GM19023 (cell line): ENCODE measurements at regions not wholly inside any gene's neighbourhood (a gene's known extent, or its start where the extent isn't known, plus 50 kb on each side); places are given as distances from the start of the nearest gene placed in this dataset.

Experiments used
- ATAC-seq: cut with Tn5 transposase; IDR thresholded peaks from one replicate; pipeline ENCODE4 v1.9.1; 2021; ENCODE audit warnings: mild to moderate bottlenecking, moderate library complexity; ENCODE audit not compliant: unreplicated experiment

DNA sequence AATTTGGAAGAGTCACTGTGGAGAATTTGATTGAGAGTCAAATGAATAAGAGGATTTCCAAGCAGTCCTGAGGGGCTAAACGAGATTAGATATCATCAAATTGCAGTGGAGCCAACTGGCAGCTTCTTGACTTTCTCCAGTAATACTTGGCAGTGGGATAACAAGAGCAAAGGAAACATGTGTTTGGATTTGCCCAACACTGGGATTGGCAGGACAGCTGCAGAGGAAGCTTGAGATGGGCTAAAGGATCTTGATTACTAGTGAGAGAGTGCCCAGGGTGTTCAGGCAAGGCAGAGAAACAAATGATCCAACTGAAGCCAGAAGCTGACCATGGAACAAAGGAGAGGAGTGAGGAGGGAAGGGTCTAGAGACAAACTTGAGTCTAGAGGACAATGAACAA, 356.0 kb upstream of the ISL1 start:
- no peak for ATAC-seq

DNA sequence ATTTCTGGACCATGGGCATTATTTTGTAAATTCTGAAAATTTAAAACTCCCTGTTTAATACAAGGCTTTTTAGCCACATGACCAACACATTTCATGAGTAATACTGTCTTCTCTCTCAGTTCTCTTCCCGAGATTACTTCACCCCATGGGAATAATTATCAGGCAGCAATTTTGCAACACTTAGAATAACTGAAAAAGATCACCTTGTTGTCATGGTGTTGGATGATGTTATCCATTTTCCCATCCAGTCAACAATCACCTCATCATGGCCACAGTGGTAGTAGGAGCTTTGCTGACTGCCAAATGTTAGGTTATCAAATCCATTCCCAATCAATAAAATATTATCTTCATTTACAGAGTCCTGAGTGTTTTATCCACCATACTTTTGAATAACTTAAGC, 354.9 kb upstream of the ISL1 start:
- no peak for ATAC-seq

DNA sequence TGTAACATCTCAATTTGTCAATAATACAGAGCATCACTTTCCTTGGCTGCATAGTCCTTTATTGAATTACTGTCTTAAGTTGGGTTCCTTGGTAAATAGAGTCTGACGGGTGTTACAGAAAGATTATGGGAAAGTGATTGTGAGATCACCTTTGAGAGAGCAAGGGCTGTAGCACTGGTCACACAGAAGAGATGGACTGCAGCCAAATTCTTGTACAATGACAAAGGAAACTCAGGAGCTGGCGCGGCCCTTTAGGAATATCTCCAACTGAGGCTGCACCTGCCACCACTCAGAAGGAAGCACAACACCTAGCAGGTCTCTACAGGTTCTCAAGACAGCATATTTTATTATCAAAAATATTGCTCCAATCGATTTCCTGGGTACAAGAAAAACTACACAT, 350.0 kb upstream of the ISL1 start:
- no peak for ATAC-seq

DNA sequence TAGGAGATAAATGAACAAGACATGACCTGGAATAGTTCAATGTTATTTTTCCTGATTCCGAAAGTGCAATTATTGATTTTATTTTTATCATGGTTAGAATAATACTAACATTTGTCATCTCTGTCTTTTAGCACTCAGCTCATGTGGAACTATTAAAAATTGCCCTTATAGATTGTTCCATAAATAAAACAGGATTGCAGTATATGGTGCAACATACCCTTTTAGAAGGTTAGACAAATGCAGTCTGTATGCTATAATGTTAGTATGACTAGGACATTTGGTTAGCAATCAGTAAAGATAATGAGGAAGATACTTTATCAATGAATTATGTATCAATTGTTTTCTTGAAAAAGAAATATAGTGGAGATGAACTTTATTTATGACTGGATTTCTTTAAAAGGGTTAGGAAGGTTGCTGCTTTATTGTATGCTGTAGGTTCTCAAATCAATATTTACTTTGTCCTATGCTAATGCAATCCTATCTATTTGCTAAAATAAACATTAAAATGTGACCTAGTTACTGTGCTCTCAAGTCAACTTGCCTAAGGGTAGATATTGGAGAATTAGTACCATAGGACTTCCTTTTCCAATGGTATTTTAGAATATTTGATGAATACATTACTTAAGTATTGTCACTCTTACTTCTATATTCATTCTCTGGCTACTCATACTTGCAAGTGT, 348.9 kb upstream of the ISL1 start:
- ATAC-seq: no peak

DNA sequence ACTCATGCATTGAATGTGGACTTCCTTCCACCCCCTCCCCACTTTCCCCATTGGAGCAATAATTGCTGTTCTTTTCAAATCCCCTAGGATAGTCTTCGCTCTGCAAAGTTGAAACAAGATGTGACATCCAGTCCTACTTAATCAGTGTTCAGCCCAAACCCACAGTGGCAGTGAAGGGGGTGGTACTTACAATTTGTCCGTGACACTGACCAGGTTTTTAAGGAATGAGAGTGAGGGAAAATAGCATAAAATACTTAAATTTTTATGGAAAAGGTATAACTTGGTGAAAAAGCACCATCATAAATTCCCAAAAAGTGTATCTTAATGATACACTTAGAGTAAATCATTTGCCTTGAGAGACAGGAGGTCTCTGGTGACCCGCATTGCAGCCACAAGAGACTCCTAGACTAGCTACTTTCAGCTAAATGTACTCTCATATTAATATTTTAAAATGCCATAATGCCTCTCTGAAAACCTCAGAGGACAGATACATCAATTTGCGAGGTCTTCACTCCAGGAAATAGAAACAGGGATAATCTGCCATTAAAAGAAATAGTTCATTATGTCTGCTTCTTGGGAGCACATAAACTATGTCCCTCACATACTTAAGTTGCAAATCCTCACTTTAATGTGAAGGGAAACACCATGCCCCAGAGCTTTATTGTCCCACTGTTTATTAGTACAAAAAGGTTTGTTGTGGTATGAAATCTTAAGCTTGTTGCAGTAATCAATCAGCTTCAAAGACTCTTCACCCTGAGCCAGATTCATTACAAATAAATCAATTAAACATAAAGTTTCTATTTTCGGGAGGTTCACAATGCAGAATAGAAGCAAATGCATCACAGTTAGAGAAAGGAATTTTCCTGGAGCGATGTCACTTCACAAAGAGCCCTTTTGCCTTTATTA, 343.6 kb upstream of the ISL1 start:
- ATAC-seq: no peak

DNA sequence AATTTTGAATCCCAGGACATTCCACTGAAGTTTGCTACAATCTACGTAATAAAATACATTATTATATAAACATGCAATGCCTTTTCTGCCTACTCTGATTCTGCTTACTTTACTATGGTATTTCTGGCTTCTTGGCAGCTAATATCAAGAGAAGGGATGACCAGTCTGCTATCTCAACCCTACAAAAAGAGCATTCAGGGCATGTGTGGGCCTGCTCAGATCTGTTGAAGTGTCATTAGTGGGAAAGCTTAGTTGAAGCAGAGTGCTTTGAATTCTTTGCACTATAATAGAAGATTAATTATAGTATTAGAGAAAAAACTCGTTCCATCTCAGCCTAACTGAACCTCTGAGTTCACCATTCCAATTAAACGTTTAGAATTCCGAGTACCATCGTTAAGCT, 339.5 kb upstream of the ISL1 start:
- no peak for ATAC-seq

DNA sequence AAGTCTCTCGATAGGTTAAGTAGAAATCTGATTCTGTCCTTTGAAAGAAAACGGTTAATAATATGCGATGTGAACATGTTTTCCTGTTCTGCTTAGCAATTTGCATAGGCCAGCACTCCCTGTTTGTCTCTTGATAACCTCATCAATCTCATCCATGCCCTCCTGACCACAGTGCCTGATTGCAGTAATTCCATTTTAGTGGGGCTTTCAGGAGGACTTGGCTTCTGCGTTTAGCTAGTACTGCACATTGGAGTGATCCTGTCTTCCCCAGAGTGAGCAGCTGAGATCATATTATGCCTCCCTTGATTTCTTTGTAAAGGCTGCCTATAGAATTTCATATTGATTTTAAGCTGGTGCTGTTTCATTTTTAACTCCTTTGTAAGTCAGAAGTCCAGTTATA, 335.9 kb upstream of the ISL1 start:
- ATAC-seq: no peak

DNA sequence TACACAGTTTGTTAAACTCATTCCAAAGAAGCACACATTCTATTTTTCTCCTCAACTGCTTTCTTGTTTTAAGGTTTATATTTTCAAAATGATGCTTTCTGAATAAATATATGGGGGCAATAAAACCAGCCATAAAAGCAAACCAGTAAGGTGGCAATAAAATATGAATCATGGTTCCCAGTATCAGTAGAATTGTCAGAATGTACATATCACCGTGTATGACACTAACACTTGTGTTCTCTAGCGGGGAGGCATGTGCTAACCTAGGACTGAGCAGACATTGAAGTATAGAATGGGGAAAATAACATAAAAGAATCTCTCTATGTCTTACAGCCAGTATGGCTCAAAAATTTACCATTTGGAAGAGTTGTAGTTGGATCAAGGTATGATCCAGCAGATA, 329.9 kb upstream of the ISL1 start:
- ATAC-seq: no peak

DNA sequence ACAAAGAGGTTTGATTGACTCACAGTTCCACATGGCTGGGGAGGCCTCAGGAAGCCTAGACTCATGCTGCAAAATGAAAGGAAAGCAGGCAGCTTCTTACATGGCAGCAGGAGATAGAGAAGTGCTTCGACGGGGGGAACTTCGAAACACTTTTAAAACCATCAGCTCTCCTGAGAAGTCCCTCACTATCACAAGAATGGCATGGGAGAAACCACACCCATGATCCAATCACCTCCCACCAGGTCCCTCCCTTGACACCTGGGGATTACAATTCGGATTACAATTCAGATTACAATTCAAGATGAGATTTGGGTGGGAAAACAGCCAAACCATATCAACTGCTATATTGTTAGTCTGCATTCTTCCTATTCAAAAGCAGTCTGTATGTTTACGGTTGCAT, 322.3 kb upstream of the ISL1 start:
- ATAC-seq: no peak

DNA sequence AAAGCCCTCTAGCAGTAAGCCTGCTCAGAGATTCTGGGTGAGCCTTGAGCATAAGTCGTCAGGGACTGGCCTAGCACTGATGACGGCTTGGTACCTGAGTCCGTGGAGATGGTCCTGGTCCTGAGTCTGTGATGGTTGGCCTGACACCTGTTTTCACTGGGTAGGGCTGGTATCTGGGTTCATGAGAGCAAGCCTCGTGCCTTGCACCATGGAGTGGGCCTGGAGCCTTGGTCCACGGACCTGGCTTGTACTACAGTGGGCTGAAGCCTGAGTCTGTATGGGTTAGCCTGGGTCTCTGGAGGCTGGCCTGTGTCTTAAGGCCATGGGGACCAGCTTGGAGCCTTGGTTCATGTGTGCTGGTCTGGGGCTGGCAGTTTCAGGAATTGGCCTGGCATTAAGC, 310.3 kb upstream of the ISL1 start:
- ATAC-seq: no peak

DNA sequence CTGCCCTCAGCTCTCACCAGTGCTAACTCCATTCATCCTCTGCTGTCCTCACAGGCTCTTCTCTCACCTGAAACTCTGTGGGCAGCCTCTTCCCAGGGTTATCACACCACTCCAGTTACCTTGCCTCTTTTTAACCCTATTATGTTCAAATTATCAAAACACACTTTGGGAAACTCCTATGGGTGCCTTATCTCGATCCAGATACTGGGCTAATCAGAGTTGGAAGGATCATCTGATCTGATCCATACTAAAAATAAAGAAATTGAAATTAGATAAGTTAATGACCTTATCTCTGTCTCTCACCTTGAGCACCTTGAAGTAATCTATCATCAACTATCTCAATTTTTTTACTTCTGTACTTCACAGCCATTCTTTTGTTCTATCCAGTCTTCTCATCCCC, 300.5 kb upstream of the ISL1 start:
- no peak for ATAC-seq

DNA sequence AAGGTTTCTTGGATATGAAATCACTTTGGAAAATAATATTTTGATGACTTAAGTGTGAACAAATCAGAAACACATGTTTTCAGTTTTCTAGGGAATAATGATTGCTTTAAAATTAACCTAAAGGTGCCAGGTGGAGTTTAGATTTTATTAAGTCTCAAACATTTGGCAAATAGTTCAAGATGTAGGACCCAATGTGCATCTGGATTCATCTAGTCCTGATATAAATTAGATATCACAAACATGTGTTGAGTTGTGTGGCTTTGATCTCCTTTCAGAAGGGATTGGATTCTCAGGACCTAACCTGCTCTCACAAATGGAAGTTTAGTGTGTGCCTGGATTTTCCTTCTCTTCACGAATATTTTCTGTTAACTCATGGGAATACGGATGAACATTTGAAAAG, 291.4 kb upstream of the ISL1 start:
- ATAC-seq: no peak

DNA sequence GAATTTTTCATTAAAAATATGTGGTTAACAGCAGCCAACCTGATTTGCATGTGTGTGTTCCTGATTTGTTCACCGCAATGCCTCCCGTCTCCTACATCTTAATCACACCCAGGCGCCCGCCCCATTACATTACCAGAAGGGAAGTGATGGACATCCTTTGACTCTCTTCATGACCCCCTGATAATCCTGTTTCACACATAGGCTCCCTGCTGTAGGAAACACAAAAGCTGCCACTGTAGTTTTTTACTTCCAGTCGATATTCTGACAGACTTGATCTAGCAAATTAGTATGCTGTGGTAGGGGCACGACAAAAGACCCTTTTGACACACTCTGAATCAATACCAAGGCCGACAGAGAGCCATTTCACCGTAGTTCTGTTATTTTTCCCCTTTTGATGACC, 287.8 kb upstream of the ISL1 start:
- no peak for ATAC-seq

DNA sequence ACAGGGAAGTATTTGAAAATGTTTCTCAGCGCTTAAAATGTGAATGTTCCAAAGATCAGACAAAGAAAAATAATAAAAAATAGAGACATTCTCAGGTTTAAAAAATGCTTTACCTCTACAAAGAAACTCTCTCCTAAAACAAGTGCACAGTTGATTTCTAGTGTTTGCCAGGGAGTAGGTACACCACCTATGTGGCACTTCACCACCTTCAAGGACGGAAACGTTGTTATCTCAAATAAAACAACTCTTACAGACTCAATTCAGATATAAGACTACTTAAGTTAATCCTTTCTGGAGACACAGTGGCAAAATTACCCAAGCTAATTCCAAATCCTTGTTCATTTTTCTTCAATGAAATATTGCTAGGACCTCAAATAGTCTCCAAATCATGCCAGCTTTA, 286.4 kb upstream of the ISL1 start:
- no peak for ATAC-seq

DNA sequence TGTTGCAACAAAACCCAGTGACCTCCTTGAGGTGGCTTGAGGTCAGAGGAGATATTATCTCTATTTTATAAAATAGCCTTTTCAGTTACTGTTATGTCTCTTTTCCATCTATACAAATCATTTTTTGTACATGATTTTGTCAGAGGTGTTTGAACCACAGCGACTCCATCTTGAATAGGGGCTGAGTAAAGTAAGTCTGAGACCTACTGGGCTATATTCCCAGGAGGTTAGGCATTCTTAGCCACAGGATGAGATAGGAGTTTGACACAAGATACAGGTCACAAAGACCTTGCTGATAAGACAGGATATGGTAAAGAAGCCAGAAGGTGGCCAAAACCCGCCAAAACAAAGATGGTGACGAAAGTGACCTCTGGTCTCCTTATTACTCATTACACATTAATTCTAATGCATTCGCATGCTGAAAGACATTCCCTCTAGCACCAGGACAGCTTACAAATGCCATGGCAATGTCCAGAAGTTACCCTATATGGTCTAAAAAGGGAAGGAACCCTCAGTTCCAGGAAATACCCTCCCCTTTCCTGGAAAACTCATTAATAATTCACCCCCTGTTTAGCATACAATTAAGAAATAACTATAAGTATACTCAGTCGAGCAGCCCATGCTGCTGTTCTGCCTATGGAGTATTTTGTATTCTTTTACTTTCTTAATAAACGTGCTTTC, 283.9 kb upstream of the ISL1 start:
- ATAC-seq: no peak

DNA sequence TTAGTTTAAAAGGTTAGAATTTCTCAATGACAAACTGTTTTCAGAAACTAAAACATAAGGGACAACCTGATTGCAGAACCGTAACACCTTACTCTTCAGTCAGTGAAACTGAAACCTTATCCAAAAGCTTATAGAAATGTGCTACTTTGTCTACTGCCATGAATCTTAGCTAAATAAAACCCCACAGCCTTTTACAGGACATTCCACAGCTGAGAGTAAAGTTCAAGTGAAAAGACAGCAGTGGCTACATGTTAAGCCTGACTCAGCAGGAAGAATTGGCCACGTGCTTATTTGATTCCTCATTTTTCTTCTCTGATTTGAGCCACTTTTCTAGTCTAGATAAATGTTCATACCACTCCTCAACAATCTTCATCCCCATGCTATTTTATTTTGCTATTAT, 278.7 kb upstream of the ISL1 start:
- ATAC-seq: no peak

DNA sequence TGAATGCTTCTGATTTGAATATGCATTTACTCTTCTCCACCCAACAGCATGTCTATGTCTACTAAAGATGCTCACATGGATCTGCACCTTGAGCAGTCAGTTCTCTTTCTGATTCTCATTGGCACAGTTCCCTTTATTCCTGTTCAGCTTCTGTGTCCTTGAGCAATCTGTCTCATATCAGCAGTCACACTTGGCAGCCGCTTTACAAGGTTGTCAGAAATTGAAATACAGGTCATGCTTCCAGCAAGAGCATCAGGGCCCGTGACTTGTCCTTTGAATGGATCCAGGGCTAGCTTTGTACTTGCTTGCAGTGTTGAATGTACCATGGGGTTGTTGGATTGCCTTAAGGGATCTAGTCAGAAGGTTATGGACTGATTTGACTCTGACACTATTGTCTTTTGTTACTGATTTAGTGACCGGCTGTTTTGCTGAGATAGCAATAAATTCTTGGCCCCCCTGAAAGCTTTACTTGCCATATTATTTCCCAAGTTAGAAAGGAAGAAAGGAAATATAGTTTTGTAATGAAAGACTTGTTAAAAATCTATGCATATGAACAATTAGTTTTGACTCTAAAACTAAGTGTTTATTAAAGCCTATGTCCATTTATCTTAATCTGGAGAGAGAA, 273.4 kb upstream of the ISL1 start:
- ATAC-seq: no peak

DNA sequence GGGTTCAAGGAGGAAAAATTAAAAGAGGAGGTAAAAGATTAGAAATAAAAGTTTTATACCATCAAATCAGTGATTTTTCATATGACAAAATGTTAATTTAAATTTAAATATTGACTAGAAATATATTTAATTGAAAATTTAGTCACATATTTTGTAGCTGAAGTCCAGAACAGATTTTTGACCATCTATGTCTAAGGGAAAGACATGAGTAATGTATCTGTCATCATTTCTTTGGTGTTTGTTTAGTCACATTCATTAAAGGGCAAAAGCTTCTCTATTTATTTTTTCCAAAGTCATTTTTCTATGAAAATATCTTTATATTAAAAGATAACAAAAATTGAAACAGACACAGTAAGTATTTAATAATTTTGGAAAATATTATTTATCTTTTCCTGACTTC, 252.0 kb upstream of the ISL1 start:
- no peak for ATAC-seq

DNA sequence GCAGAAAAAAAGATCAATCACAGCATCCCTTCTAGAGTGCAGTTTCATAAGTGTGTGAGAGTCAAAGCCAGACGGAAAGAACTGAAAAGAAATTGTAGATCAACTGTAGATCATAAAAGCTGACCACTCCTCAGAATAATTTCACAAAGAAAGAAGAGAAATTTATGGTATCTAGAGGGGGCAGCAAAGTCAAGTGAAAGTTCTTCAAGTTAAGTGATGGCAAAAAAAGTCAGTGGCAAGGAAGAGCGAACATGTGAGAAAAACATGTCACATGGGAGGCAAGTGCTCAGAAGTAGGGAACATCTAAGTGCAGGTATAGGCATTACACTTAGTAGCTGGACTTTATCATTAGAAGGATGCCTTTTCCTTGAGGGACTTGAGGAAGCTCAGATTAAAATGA, 245.1 kb upstream of the ISL1 start:
- ATAC-seq: no peak

DNA sequence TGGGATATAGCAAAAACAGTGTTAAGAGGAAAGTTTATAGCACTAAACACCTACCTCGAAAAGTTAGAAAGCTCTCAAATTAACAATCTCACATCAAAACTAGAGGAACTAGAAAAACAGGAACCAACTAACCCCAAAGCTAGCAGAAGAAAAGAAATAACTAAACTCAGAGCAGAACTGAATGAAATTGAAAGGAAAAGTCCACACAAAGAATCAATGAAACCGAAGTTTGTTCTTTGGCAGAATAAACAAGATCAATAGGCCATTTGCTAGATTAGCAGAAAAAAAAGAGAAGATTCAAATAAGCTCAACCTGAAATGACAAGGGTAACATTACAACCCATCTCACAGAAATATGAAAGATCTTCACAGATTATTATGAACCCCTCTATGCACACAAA, 234.8 kb upstream of the ISL1 start:
- ATAC-seq: no peak

DNA sequence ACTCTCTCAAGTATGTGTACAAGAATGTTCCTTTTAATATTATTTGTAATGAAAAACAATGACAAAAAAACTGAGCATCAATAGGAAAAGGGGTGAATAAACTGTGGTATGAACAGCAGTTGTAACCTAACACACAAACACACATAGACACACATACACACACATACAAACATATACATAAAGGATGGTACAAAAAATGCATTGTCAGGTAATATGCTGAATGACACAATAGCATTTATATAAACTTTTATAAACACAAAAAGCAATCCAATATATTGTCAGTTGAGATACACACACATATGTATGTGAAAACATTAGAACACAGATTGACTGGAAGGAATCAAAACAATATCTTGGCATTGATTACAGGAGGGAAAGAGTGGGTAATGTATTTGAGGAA, 227.0 kb upstream of the ISL1 start:
- ATAC-seq: no peak

DNA sequence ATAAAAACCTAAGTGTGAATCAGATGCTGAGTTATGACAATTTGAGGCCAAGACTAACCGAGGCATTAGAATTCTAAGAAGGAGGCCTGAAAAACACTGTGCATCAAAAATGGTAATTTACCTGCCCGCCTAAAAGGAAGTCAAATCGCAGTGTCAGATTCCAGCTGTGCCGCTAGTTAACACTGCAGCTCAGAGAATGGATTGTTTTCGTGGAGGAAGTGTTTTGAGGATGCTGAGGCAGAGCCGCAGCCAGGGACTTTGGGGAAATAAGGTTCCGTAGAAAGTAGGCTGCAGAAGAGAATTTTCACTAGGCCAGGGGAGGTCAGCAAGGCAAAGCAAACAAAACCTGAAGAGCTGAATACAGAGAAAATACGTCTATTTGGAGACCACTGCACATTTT, 226.4 kb upstream of the ISL1 start:
- no peak for ATAC-seq
